CD4-positive, alpha-beta T cell treated with Interleukin-4 for 1 hour (primary cell): ENCODE measurements at regions not wholly inside any gene's neighbourhood (a gene's known extent, or its start where the extent isn't known, plus 50 kb on each side); places are given as distances from the start of the nearest gene placed in this dataset.
A peak's percentile ranks its signal among the peaks of the same experiment; 100 is the strongest.
"Not testable (repeated sequence)": the region's sequence is repeated elsewhere in the genome, so short reads cannot be mapped to it uniquely, and the experiment has no call there.

Experiments
- DNase-seq, 2 donors: peaks; one replicate each; pipeline ENCODE4 v3.0.0-alpha.2; 2020 to 2022

DNA sequence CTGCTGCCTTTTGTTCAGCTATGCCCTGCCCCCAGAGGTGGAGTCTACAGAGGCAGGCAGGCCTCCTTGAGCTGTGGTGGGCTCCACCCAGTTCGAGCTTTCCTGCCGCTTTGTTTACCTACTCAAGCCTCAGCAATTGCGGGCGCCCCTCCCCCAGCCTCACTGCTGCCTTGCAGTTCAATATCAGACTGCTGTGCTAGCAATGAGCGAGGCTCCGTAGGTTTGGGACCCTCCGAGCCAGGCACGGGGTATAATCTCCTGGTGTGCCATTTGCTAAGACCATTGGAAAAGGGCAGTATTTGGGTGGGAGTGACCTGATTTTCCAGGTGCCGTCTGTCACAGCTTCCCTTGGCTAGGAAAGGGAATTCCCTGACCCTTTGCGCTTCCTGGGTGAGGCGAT, 51.9 kb downstream of the DIPK2A start:
- DNase-seq, result not testable (repeated sequence)

DNA sequence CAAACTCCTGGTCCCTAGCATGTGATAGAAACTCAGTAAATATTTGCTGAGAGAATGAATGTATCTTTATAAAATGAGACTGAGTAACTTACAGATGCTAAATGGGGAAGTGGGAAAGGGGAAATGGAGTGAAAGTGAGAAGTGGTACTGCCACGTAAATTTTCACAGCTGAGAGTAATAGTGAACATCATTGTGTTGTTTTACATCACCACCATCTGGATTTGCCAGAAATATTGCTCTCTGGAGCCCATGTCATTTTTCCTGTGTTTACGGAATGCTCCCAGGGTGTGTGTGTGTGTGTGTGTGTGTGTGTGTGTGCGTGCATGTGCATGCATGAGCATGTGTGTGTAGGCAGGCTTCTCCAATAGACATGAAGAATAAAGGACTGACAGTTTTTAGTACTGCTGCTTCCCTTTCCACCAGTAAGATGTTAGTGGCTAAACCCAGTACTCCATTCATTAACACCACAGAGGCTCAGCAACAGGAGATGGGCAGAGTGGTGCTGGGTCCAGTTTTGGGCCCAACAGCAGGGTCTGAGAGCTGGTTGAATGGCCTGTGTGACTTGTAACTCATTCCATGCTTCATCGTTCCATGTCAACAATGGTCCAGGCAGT, 57.3 kb downstream of the DIPK2A start:
- DNase-seq, result peak; percentile 1 to 41

DNA sequence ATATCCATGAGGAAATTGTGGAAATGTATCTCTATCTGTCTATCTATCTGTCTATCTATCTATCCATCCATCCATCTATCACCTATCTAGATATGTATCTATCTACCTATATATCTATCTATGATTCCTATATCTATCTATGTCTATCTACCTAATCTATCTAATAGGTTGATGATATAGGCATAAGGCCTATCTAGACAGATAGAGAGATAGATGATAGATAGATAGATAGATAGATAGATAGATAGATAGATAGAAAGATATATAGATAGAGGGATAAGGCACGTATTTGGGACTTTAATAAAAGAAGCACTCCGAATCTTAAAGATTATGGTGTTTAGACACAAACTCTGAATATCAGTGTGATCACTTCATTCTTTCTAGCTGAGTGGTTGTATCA, 58.1 kb downstream of the DIPK2A start:
- no peak for DNase-seq

DNA sequence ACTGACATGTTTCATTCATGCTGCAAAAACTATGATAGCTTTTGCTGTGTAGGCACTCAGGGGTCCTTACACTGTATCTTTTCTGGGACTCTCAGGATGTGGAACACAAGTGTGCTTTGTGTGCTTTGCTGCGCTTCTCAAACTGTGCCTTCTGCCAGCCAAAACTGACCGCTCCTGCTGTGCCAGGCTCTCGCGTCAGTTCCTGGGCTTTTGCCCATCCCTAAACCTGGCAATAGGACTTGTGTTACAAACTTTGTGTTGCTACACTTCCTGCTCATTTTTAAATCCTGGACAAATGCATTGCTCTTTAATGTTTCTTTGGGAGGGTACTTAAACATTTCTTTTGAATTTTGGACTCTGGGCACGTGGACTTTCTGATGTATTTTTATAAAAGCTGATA, 60.3 kb downstream of the DIPK2A start:
- no peak for DNase-seq

DNA sequence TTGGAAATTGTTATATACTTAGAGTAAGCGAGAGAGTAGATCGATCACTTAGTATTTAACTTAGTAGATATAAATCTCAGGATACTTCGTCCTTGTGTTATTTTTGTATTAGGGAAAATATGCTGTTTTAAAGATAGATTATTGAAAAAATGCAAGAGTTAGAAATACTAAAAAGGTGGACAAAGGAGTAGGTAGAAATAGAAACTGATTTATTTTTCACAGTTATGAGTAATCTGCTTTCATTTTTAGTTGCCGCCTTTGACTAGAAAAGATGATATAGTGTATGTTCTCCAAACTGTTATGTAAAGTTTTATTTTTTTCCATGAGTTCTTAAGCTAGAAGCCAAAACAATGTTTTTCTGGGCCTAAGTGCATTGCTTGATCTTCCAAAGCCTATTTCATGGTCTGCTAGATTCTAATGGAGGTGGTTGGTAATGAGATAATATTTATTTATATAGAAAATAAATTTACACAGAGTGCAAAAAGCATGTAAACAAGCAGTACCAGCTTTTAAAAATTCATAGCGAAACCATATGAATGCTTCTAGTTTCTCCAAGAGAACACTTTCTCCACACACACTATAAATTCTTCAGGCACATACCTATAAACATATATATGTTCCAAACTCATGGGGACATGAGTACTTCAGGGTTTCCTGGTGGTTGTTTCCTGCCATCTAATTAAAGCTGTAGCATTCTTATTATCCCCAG, 61.1 kb downstream of the DIPK2A start:
- no peak for DNase-seq

DNA sequence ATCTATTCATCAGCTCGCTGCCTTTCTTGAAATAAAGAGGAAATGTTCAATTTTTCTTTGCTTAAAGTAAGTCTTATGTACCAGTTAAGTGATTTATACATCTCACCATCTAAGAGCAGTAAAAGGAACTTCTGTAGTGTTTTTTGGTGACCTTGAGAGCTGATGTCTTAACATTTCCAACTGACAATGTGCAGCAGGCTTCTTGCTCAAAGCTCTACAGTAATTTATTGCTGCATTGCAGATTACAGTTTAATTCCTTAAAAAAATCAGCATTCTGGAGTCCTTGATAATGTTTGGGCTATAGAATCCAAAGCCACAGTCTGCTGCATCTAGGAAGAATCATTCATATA, 61.6 kb downstream of the DIPK2A start:
- DNase-seq, result no peak

DNA sequence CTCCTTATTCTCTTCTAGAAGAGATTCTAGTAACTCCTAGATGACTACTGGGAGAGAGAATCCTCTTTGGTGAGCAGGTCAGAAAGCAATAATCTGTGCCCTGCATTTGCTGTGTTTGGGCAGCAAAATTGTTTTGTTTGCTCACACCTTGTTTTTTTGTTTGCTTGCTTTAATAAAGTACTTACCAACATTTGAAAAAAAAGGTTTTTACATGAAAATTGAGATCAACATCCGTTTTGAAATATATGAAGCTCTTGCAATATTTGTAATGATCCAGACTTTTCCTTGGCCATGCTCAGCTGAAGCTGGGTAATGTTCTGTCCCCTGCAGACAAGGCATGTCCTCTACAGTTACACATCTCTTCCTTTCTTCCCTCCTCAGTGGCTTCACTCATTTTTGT, 62.2 kb downstream of the DIPK2A start:
- DNase-seq, result no peak

DNA sequence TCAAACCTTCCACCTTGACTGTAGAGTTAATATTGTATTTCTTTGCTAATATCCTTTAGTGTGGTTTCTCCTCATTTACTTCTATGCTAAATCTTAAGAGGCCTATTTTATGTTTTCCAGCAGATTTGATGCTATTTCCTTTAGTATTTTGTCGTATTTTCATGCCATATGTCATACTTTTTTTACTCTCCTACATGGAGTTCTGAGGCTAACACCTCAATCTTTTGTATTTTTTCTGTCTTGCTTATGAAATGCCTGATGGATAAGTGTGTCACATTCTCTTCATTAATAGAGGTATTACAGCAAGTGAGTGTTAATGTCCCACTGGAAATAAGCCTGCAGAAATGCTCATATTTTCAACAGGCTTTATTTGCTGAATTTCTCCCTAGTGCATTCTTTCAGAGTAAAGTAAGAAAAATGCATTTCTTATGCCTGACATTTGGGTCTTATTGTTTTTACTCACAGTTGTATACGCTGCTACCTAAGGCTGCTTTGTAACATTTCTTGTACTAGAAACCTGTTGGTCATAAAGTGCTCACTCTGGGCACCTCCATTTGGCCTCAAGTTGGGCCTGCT, 63.2 kb downstream of the DIPK2A start:
- no peak for DNase-seq

DNA sequence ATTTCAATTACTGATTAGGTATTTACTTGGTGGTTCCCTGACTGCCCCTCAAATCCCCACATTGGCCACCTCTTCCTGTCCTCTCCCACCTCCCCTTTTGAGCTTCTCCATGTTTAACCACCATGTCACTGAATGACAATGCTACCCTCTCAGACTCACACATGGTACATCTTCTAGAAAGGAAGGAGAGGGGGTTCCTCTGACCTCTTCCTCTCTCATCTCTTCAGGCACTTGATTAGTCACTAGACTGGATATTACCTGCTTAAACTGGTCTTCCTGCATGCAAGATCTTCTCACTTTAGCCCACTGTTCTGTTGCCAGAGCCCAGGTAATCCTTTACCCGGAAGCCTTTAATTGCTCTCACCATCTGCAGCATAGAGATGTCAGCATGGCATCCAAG, 64.9 kb downstream of the DIPK2A start:
- no peak for DNase-seq

DNA sequence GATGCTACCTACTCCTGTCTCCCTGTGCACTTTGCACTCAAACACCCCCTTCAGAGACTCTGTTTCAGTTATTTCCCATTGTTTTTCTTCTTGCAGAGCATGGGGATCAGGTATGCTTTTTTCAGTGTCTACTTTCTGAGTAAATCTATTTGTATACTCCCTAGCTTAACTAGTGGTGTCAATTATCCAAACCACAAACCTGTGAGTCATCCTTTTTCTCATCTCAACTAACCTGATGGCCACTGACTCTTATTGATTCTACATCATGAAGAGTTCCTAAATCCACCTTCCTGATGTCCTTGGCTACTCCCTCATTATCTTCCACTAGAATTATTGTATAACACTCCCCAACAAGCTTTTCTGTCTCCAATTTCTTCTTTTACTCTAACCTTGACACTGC, 68.0 kb downstream of the DIPK2A start:
- DNase-seq, result no peak

DNA sequence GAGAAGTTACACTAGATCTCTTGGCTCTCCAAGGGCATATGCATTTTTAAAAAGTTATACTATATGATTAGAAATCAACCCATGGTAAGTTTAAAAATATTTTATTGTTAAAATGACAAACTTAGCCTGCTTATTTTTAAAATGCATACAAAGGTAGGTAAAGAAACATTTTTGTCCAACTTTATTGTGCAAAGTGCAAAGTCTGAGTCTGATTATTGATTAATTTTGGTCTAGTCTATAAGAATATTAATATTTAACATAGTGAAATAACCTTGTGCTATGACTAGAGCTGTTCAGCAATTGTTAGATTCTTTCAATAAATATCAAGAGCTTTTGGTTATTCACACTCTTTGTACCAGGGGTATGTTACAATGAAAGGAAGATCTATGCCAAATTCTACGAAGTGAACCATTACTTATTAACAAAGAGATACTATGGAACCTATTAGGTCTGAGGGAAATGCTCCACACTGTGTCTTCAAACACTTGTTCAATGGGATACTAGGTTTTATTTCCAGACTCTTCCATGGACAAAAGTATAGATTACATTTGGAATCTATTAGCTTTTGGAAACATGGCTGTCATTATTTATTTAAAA, 70.4 kb downstream of the DIPK2A start:
- no peak for DNase-seq

DNA sequence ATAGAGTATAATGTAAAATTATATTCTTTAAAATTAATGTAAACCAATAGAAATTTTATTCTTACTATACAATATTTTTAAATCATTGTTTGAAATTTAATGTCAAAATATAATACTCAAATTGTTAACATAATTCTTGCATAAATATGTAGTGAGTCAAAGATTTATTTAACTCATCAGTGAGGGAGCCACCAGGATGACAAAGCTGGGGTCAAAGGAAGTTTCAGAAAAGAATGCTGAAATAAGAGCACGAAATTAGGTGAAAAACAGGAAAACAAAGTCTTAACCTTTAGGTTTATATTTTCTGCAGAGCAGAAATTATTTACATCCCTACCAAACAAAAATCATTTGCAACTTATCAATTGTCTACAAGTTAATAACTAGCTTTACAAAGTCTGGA, 74.1 kb downstream of the DIPK2A start:
- DNase-seq, result no peak

DNA sequence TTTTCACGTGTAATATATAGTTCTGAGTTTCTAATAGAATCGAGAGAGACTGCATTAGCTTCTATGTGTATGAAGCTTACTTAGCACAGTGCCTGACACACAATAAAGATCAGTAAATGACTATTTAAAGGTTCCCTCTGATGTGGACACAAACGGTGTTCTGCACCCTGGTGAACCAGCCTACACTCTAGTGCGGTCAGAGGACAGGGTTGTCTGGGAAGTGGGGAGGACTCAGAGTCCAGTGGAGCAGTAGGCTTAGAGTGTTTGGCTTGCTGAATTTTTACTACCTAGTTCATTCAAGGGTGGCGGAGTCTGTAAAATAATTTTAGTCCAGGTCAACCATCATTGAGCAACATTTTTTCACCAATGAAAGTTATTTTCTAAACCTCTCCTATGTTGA, 77.8 kb downstream of the DIPK2A start:
- DNase-seq, result no peak

DNA sequence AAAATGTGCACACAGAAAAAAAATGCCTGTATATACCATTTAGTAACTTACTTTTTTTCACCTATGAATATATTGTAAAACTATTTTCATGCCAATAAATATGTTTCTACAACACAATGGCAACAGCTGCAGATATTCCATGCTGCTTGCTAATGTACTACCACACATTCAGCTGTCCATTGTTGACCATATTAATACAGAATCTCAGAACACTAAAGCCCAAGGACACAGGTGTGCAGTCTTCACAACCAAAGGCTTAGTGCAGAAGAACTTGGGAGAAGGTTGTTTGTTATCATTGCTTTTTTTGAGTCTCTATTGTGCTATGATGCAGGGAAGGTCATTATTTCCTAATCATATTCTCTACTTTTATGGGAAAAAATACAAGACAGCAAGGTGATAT, 79.6 kb downstream of the DIPK2A start:
- DNase-seq, result no peak

DNA sequence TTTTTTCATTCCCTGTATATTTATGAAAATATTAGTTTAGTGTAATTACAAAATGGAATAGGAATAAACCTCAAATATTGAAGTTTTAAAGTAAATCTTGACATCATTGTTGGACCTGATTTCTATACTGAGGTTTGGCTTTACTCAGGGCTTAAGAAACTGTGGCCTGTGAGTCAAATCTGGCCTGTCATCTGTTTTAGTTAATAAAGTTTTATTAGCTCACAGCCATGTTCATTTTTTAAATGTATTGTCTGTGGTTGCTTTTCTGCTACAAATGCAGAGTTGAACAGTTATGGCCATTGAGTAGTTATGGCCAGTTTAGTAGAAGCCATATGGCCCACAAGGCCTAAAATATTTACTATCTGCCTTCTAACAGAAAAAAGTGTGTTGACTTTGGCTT, 80.7 kb downstream of the DIPK2A start:
- DNase-seq, result no peak

DNA sequence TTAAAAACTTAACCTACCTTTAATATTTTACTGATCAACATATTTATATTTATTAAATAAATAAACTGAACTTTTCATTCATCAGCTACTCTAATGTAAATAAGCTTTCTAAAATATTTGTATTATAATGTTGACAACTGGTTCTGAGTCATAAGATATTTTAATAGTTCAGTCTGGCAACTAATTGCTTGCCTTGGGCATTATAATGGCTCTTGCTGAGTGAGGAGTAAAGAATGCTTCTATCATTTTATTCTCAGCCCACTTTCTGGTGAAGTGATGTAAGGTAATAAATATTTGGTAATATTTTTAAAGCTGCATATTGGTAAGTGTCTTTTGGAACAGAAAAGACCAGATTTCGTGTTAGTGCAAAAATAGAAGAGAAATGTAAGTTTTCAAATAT, 81.5 kb downstream of the DIPK2A start:
- no peak for DNase-seq

DNA sequence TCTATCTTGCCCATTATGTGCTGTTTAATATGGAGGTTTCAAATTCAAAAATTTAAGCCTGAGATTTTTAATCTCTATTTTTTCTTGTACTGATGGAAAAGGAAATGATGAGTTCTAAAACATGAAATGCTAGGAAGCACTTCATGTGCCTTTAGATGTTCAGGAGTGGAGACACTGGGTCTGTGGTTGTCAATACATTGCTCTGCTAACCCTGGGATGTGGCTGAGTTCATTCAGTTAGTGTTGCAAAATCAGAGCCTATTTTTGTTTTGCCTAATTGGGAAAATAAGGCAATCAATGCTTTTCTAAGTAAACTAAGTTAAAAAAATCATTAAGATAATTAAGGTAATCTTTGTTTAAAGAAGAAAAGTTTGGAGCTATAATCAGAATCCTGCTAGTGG, 83.1 kb downstream of the DIPK2A start:
- DNase-seq, result no peak

DNA sequence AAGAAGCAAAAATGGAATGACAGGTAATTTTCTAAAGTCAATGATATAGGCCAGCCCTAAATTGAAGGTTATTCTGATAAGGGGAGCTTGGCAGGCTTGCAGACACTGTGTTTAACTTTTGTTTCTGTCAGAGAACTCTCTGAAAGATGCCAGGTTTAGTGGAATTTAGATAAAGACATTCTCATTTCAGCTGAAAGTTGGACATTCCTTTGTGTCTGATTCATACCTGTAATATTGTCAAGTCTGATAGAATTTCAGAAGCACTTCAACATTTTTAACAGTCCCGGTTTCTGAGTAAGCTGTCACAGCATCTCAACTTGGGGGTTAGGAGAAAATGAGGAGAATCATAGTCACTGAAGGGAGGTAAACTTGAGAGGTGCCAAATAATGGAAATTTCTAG, 84.0 kb downstream of the DIPK2A start:
- DNase-seq, result no peak

DNA sequence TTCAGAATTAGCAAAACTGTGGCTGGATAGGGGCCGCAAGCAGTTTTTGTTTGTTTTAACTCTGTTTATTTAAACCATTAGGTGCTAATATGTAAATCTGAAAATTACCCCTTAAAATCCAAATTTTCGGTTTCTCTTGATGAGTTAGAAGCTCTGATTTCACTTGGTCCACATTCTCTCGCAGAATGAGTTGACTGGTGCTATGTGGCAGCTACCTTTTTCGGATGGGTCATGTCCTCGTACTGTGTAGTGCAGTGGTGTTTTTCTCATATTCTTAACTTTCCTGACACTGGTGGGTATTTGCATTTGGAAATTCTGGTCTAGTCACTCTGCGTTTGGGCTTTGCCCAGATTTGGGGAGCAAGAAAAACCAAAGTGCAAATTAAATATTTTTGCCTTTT, 87.1 kb downstream of the DIPK2A start:
- no peak for DNase-seq

DNA sequence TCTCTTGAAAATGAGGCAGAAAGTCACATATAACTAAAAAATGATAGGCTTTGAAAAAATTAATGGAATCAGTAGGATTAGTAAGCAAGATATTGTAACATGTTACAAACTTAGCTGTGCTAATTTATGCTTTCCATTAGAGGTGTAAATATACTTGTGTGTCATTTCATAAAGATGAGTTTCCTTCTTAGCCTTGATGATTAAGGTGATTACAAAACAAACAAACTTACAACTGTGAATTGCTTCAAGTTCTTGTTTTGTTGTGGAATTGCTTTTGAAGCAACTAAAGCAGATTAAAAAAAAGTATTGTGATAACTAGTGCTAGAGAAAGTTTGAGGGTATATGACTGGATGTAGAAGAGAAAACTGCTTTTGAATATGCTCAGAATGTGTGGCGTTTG, 87.9 kb downstream of the DIPK2A start:
- no peak for DNase-seq

DNA sequence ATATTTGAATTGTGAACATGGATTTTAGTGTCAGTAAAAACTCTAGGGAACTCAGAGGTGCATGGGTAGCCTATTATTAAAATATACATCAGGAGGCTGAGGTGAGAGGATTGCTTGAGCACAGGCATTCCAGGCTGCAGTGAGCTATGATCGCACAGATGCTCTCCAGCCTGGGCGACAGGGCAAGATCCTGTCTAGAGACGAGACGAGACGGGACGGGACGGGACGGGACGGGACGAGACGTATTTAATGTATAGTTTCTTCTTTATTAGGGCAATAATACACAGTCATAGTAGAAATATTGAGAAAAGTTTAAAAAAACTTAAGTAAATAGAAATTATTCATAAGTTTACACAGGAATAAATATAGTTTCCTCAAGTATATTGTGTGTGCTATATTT, 89.3 kb downstream of the DIPK2A start:
- DNase-seq, result no peak

DNA sequence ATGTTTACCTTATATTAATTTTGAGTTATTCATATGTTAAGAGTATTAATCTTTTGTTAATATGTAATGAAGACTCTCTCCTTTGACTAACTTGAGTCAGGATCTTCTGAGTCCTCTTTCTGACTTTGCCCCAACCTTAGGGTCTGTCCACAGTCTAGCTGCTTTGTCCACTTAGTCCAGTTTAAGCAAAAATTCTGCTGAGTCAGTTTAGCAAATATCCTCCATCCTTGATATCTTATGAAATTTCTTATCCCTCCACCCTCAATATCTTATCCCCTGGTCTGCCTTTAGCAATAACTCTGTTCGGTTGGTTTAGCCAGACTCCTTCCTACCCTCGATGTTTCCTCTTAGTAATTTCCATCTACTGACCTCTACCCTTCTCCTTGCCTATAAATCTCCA, 91.7 kb downstream of the DIPK2A start:
- DNase-seq, result no peak

DNA sequence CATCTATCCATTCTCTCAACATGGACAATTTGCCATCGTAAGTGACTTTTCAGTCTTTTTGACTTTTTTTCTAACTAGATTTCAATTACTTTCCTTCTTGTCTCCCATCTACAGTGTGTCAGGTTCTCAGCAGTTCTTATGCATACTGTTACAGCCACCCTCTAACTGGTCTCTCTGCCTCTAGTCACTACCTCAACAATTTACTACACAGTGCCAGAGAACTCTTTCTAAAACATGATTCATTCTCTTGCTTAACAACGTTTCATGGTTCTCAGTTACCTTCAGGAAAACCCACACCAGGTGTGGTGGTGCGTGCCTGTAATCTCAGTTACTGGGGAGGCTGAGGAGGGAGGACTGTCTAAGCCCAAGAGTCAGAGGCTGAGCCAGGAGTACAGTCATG, 95.4 kb downstream of the DIPK2A start:
- no peak for DNase-seq

DNA sequence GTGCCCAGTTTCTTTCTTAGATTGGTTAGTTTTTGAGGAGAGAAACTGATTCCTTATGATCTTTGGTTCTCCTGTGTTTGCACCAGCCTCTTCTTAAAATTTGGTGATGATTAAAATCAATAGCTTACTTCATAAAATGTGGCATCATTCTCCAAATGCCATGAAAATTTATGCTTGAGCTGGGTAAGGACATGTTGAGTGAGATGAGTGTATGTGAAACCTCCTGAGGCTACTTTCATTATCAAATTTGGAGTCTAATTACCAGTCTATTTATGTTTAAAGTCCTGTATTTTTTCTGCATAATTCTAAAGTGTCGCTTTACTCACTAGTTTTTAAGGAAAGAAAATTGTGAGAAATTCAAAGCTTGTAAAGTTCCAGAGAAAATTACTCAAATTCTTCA, 102.1 kb downstream of the DIPK2A start:
- DNase-seq, result no peak

DNA sequence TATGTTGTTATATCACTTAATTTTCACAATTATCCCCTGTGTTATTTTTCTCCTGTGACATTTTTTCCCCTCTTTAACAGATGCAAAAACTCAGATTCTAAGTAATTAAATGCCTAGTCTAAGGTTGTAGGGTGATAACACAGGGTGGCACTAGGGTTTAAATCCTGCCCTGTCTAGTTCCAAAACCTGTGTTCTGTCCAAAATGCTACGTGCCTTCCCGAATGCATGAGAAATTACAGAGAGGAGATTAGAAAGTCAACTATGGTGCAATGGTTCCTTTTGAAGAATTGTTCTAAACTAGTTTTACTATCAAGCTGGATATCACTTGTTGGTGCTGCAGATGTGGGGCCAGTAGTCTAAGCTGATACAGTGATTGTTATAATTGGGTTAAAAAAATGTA, 108.0 kb downstream of the DIPK2A start:
- DNase-seq, result no peak
